Natural killer cell treated with Interleukin-12 subunit alpha and Interleukin-12 subunit beta and Interleukin-15 and Interleukin-18, amount 100 ng/mL, for 72 hours (primary cell): ENCODE measurements at regions not wholly inside any gene's neighbourhood (a gene's known extent, or its start where the extent isn't known, plus 50 kb on each side); places are given as distances from the start of the nearest gene placed in this dataset.
"Not testable (repeated sequence)": the region's sequence is repeated elsewhere in the genome, so short reads cannot be mapped to it uniquely, and the experiment has no call there.

ENCODE experiments used
- ATAC-seq, 2 donors: fragments of 150-1000 bp; cut with Tn5 transposase in 1 of 2; sonication (Bioruptor Pico), chemical (Tn5 transposase) in 1 of 2; 2 replicates each; pipeline ENCODE4 v1.10.0; 2021
- DNase-seq: peaks from one replicate; pipeline ENCODE4 v3.0.0; 2022; ENCODE audit warnings: low spot score
- H3K27ac Mint-ChIP-seq, 2 donors: 1 replicate in 1 of 2; 2 replicates in 1 of 2; pipeline ENCODE4 v1.8.0; 2022; ENCODE audit warnings: mixed read lengths in 2 of 2, mild to moderate bottlenecking in 1 of 2, moderate library complexity in 1 of 2
- H3K27me3 Mint-ChIP-seq, 2 donors: 1 replicate in 1 of 2; 2 replicates in 1 of 2; pipeline ENCODE4 v1.8.0; 2022; ENCODE audit warnings: mixed read lengths in 2 of 2
- H3K36me3 Mint-ChIP-seq: one replicate; pipeline ENCODE4 v1.8.0; 2022; ENCODE audit warnings: mixed read lengths
- H3K4me1 Mint-ChIP-seq, 2 donors: 1 replicate in 1 of 2; 2 replicates in 1 of 2; pipeline ENCODE4 v1.8.0; 2022; ENCODE audit warnings: low read depth in 2 of 2, mixed read lengths in 2 of 2, mild to moderate bottlenecking in 1 of 2
- H3K4me3 Mint-ChIP-seq: one replicate; pipeline ENCODE4 v1.8.0; 2022; ENCODE audit warnings: mixed read lengths
- H3K9me3 Mint-ChIP-seq: 2 replicates; pipeline ENCODE4 v1.8.0; 2022; ENCODE audit warnings: mixed read lengths

DNA sequence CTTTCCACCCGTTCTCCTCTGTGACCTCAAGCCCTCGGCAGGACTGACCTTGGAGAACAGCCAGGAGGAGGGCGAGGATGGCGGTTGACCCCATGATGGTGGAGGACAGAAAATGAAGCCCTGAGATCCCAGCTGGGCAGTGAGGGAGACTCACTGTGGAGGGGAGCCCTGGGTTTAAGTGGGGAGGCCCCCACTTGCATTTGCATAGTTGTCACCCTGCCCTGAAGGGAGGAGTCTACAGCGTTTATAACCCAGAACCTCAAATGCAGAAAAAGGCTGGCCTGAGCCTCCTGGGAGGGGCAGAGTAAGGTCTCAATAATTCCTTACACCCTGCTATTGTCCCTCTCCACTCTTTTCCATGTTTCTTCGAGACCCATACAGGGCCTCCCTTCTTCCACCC, 1052.7 kb downstream of the TMEM121 start:
- Mint-ChIP-seq H3K4me1 (no peaks in the 10 kb centered on the region), H3K27ac (no peak overlapping the region), H3K36me3 (no peaks in the 10 kb centered on the region), H3K4me3 (no peak overlapping the region), H3K27me3 (peaks cover 12 to 17% of the 10 kb centered on the region in 2 donors), H3K9me3 (no peaks in the 10 kb centered on the region)
- ATAC-seq: no peak
- no peak for DNase-seq

DNA sequence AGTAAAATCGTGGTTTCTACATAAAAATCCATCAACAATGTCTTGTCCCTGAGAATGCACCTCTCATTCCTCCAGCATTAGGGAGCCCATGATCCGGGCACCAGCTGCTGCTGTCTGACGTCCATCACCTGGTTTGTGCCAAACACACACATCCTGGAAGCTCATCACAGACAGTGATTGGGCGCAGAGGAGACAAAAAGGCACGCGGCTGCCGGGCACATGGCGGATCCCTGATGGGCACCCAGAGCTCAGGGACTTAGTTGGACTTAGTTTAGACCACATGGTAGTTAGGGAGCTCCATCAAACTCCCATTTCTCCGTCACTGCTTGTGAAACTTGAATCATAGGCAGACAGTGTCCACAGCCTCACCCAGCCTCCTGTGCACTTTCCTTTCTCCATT, 1059.3 kb downstream of the TMEM121 start:
- no peaks in the 10 kb centered on the region for H3K9me3 Mint-ChIP-seq
- DNase-seq (no peak), ATAC-seq (no peak)
- peaks cover 0 to 6% of the 10 kb centered on the region in 2 donors for H3K4me1 Mint-ChIP-seq
- H3K27ac Mint-ChIP-seq: no peak overlapping the region
- no peaks in the 10 kb centered on the region for H3K36me3 Mint-ChIP-seq
- H3K27me3 Mint-ChIP-seq: peaks cover 17 to 19% of the 10 kb centered on the region in 2 donors
- no peak overlapping the region for H3K4me3 Mint-ChIP-seq

DNA sequence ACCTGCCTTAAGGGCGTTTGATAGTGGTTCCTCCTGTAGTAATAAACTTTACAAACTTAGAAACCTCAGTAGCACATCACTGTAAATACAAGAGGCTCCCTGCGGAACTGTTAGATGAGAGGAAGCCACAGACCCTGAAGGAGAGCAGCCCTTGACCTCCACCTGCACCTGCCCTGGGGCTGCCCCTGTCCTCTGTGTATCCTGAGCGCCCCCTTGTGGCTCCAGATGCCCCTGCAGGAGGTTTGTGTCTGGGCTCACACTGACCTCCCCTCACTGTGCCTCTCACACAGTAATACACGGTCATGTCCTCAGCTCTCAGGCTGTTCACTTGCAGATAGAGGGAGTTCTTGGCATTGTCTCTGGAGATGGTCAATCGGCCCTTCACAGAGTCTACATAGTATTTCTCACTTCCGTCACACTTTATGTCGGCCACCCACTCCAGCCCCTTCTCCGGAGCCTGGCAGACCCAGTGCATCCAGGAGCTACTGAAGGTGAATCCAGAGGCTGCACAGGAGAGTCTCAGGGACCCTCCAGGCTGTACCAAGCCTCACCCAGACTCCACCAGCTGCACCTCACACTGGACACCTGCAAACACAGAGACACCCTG, 1059.8 kb downstream of the TMEM121 start:
- peak; percentile 76 for DNase-seq
- ATAC-seq: peak; percentile 74 to 78
- H3K4me3 Mint-ChIP-seq: no peak overlapping the region
- H3K4me1 Mint-ChIP-seq: peaks cover 0 to 6% of the 10 kb centered on the region in 2 donors
- no peaks in the 10 kb centered on the region for H3K36me3 Mint-ChIP-seq
- no peaks in the 10 kb centered on the region for H3K9me3 Mint-ChIP-seq
- H3K27ac Mint-ChIP-seq: no peak overlapping the region
- H3K27me3 Mint-ChIP-seq: peaks cover 19 to 22% of the 10 kb centered on the region in 2 donors

DNA sequence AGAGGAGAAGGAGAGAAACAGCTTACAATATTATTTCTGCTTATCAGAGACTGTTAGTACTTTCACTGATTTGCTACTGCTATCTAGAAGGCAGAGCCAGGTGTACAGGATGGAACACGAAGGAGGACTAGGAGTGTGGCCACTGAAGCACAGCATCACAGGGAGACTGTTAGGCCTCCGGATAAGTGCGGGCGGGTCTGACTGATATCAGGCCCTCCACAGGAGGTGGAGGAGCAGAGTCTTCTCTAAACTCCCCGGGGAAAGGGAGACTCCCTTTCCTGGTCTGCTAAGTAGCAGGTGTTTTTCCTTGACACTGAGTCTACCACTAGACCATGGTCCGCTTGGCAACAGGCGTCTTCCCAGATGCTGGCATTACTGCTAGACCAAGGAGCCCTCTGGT, 1065.2 kb downstream of the TMEM121 start:
- H3K4me3 Mint-ChIP-seq, H3K9me3 Mint-ChIP-seq, H3K27ac Mint-ChIP-seq, H3K36me3 Mint-ChIP-seq, H3K4me1 Mint-ChIP-seq, DNase-seq, ATAC-seq: not testable (repeated sequence)
- H3K27me3 Mint-ChIP-seq: peaks cover 20 to 23% of the 10 kb centered on the region in 2 donors

DNA sequence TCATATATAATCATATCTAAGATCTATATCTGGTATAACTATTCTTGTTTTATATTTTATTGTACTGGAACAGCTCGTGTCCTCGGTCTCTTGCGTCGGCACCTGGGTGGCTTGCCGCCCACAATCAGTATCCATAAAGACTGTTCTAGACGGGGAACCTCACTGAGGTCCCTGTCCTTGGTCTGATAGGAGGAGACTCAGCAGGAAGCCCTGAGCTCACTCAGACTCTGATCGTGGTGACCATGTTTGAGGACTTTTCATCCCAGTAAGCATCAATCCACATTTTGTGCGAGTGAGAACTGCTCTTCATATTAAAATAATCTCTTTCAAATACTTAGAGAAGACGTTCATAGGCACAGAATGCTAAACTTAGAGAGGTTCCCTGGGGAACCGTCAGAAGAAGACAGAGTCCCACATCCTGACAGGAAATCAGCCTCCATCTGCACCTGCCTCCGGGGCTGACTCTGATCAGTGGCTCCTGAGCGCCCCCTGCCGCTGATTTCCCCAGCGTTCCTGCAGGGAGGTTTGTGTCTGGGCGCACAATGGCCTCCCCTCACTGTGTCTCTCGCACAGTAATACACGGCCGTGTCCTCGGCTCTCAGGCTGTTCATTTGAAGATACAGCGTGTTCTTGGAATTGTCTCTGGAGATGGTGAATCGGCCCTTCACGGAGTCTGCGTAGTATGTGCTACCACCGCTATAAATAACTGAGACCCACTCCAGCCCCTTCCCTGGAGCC, 1065.9 kb downstream of the TMEM121 start:
- not testable (repeated sequence) for ATAC-seq, H3K9me3 Mint-ChIP-seq, DNase-seq, H3K36me3 Mint-ChIP-seq, H3K4me1 Mint-ChIP-seq, H3K27ac Mint-ChIP-seq, H3K4me3 Mint-ChIP-seq
- H3K27me3 Mint-ChIP-seq: peaks cover 23% of the 10 kb centered on the region in 2 donors

DNA sequence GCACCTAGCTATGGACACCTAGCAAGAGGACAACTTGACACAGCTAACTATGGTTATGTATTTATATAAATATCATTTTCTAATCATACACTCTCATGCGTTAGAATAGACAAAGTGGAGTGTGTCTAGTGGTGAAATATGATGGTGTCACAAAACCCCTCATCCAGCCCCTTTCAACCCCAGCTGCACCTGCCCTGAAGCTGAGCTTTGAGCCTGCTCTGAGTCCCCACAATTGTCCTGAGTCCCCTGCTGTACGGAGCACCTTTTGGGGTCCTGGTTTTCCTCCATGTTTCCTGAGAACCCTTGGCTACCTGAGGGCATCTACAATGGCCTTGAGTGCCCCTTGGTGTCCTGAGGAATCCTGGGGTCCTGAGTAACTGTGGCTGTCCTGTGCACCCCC, 1072.8 kb downstream of the TMEM121 start:
- Mint-ChIP-seq H3K4me1 (no peaks in the 10 kb centered on the region), H3K9me3 (no peaks in the 10 kb centered on the region), H3K27ac (no peak overlapping the region), H3K27me3 (peaks cover 48 to 56% of the 10 kb centered on the region in 2 donors), H3K36me3 (no peaks in the 10 kb centered on the region), H3K4me3 (no peak overlapping the region)
- DNase-seq: no peak
- no peak for ATAC-seq

DNA sequence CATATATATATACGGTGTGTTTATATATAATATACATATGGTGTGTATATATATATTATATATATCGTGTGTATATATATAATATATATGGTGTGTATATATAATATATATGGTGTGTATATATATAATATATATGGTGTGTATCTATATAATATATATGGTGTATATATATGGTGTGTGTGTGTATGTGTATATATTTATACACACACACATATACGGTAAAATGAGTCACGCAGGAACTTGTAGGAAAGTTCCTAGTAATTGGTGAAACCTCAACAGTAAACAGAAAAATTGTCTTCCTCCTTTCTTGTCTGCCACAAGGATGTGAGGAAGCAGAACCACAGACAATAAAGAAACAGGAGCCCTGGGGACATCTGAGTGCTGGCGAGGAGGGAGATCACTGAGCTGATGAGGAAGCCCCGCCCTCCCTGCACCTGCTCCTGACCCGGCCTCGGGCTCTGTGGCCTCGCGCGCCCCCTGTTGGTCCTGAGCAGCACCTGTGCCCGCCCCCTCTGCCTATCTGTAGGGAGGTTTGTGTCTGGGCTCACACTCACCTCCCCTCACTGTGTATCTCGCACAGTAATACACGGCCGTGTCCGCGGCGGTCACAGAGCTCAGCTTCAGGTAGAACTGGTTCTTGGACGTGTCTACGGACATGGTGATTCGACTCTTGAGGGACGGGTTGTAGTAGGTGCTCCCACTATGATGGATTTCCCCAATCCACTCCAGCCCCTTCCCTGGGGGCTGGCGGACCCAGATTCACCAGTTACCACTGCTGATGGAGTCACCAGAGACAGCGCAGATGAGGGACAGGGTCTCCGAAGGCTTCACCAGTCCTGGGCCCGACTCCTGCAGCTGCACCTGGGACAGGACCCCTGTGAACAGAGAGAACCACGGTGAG, 1079.4 kb downstream of the TMEM121 start:
- Mint-ChIP-seq H3K36me3 (no peaks in the 10 kb centered on the region), H3K4me1 (no peaks in the 10 kb centered on the region), H3K27me3 (peaks cover 34 to 57% of the 10 kb centered on the region in 2 donors)

DNA sequence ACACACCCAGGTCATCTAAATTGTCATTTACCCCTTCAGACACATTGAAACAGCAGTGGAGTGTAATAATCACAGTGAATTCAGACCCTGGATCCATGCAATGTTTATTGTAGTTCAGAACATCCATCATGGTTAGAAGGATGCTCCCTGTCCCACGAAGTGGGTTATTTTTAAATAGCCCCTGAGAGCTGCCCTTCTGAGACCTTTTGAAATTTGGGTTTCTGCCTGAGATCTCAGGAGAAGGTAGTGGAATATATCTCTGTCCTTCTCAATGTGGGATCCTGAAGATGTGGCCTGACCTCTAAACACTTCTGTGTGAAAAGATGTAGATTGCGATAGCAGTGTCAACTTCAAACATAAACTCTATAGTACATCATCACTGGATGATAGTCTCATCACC, 1080.6 kb downstream of the TMEM121 start:
- DNase-seq (no peak), ATAC-seq (no peak)
- Mint-ChIP-seq H3K36me3 (no peaks in the 10 kb centered on the region), H3K9me3 (no peaks in the 10 kb centered on the region), H3K27me3 (peaks cover 26 to 56% of the 10 kb centered on the region in 2 donors), H3K4me1 (no peaks in the 10 kb centered on the region), H3K27ac (no peak overlapping the region), H3K4me3 (no peak overlapping the region)

More for the DNA sequence above, 1079.4 kb downstream of the TMEM121 start:
- peak; percentile 77 to 88 for ATAC-seq
- H3K9me3 Mint-ChIP-seq: no peaks in the 10 kb centered on the region
- no peak overlapping the region for H3K27ac Mint-ChIP-seq
- DNase-seq: peak; percentile 79
- H3K4me3 Mint-ChIP-seq: no peak overlapping the region

DNA sequence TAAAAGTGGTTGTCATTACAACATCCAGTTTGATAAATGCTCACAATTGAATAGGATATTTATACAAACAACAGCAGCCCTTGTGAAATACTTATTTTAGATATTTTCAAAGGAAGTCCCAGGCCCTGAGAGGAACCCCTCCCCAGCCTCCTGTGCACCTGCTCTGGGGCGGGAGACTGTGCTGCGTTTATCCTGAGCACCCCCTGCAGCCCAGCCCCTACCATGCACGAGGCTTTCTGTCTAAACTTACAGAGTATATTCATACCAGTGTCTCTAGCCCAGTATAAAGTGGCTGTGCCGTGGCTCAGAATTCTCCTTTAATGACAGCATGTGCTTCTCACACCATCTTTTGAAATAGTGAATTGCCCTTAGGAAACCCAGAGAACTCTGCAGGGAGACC, 1084.3 kb downstream of the TMEM121 start:
- no peaks in the 10 kb centered on the region for H3K9me3 Mint-ChIP-seq
- DNase-seq (no peak), ATAC-seq (no peak)
- H3K4me3 Mint-ChIP-seq: no peak overlapping the region
- no peaks in the 10 kb centered on the region for H3K36me3 Mint-ChIP-seq
- no peak overlapping the region for H3K27ac Mint-ChIP-seq
- no peaks in the 10 kb centered on the region for H3K4me1 Mint-ChIP-seq
- peaks cover 16 to 34% of the 10 kb centered on the region in 2 donors for H3K27me3 Mint-ChIP-seq

DNA sequence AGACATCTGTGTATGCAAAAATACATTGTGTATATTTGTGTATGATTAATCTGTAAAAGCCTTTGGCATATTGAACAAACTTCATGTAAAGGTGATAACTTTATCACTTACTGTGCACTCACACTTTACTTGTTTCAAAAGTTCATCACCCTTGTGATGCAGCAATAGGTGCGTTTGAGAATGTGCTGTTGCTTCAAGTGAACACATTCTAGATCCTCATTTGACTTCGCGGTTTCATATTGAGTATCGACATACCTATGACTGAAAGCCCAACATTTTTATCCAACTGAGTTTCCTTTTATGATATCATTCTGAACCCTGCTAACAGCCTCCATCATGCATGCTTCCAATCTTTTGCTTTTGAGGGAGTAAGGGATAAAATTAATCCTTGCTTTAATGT, 1086.9 kb downstream of the TMEM121 start:
- no peaks in the 10 kb centered on the region for H3K9me3 Mint-ChIP-seq
- H3K27ac Mint-ChIP-seq: no peak overlapping the region
- H3K27me3 Mint-ChIP-seq: peaks cover 16 to 19% of the 10 kb centered on the region in 2 donors
- H3K4me3 Mint-ChIP-seq: no peak overlapping the region
- H3K36me3 Mint-ChIP-seq: no peaks in the 10 kb centered on the region
- no peak for DNase-seq
- peak in 1 of 2 donors; percentile 68 for ATAC-seq
- H3K4me1 Mint-ChIP-seq: peaks cover 0 to 4% of the 10 kb centered on the region in 2 donors

DNA sequence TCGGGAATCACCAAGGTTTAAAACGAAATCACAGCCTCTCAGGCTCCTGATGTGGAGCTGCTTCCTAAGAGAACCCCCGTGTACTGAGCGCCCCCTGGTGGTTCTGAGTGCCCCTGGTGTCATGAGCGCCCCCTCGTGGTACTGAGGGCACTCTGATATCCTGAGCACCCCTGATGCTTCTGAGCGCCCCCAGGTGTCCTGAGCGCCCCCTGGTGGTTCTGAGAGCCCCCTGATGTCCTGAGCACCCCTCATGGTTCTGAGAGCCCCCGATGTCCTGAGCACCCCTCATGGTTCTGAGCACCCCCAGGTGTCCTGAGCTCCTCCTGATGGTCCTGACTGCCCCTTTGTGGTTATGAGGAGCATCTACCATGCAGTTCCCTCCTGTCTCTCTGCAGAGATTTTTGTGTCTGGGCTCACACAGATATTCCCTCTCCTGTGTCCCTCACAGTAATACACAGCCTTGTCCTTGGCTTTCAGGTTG, 1092.1 kb downstream of the TMEM121 start:
- peaks cover 19 to 38% of the 10 kb centered on the region in 2 donors for H3K4me1 Mint-ChIP-seq
- H3K4me3 Mint-ChIP-seq, H3K27ac Mint-ChIP-seq, H3K36me3 Mint-ChIP-seq, H3K9me3 Mint-ChIP-seq: not testable (repeated sequence)
- ATAC-seq: peak; percentile 75 to 82
- peak; percentile 91 for DNase-seq
- H3K27me3 Mint-ChIP-seq: peaks cover 10 to 20% of the 10 kb centered on the region in 2 donors

DNA sequence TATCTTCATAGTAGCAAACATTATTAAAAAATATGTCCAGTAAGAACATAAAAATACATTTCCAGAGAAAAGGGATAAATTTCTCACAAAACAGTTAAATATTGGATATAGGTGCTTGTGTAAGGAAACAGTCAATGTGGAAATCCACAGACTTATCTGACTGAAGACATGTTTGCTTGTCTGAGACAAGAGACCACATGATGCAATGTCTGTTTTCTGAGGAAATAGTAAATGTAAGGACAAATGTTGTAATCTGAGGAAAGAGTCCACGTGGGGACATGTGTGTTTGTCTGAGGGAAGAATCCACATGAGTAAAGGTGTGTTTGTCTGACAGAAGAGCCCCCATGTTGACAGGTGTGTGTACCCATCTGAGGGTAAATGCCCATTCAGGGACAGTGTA, 1093.2 kb downstream of the TMEM121 start:
- peaks cover 15 to 20% of the 10 kb centered on the region in 2 donors for H3K27me3 Mint-ChIP-seq

DNA sequence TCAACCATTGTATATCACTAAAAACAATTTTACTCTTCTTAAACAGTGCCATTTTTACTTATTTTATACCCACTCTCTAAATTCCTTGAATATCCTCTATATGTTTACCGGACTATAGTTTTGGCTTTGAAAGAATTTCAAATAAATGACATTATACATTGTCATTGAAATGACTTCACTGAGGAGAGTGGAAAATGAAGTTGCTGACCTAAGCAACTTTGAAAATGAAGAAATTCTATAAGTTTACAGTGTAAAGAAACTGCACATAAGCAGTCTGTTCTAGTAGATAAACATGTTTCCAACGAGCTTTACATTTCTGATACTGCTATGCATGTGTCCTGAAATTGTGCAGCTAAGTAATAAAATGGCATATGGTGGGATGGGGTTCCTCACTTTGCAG, 1094.0 kb downstream of the TMEM121 start:
- Mint-ChIP-seq H3K4me3 (no peak overlapping the region), H3K4me1 (peaks cover 26 to 53% of the 10 kb centered on the region in 2 donors), H3K27me3 (peaks cover 9 to 20% of the 10 kb centered on the region in 2 donors), H3K36me3 (no peaks in the 10 kb centered on the region), H3K9me3 (no peaks in the 10 kb centered on the region), H3K27ac (peak overlapping the region in 1 of 2 donors; percentile 24)
- ATAC-seq (no peak), DNase-seq (no peak)

More for the DNA sequence above, 1093.2 kb downstream of the TMEM121 start:
- Mint-ChIP-seq H3K4me3 (no peak overlapping the region), H3K27ac (peak overlapping the region in 1 of 2 donors; percentile 3), H3K9me3 (no peaks in the 10 kb centered on the region), H3K36me3 (no peaks in the 10 kb centered on the region), H3K4me1 (peaks cover 24 to 46% of the 10 kb centered on the region in 2 donors)
- DNase-seq: no peak
- ATAC-seq: no peak
